ENCODE measurements at regions not wholly inside any gene's neighbourhood (a gene's known extent, or its start where the extent isn't known, plus 50 kb on each side); places are given as distances from the start of the nearest gene placed in this dataset.
"Not testable (repeated sequence)": the region's sequence is repeated elsewhere in the genome, so short reads cannot be mapped to it uniquely, and the experiment has no call there.

- DNase-seq (ENCODE audit: low read depth in 2 of 3, low spot score in 2 of 3): no peak
Measured at GRCh38 chr10:4398602-4399001, 427.4 kb upstream of the AKR1E2 start.

DNA sequence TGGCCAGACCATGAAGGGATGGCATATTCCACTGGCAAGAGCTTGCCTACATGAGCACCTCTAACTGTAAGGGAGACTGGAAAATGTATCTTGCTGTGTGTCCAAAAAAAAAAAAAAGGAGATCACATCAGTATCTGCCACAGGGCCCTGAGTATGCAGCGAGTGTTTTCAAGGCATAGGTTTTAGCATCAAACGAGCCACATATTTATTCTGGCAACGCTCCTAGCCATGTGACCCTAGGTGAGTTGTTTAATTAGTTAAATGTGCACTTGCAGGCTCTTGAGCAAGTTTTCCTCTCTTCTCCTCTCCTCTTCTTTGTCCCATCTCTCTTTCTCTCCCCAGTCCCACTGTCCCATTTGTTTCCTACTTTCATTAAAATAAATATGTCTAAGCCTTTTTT lies 428.7 kb upstream of the AKR1E2 start:
- DNase-seq (ENCODE audit: low read depth in 2 of 3, low spot score in 2 of 3): no peak

DNA sequence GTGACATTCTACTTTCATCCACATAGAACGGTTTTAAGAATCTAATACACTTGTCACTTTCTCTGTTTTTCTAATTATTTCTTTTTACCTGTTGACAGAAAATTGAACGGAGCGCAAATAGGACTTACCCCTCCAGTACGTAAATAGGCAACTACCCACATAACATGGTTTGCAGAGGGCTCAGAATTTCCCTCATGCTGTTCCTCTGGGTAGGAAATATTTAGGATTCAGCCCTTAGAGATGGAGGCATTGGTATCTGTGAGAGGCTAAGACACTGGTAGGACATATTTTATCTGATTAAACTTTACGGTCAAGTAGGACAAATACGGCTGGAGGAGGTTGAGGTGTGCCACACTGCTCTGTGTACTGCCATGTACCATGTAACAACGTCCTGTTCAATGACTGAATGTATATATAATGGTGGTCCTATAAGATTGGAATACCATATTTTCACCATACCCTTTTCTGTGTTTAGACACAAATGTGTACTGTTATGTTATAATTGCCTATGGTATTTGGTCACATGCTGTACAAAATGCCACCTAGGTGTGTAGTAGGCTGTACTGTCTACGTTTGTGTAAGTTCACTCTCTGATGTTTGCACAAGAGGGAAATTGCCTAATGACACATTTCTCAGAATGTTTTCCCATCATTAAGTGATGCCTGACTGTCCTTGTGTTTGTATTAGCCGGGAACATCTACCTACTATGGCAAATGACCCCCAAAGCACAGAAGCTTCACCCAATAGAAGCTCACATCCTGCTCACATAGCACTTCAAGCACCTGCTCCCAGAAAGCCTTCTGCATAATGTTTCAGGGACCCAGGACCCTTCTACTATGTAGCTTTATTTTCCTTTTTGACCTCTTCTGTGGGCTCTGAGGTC lies 429.4 kb upstream of the AKR1E2 start:
- DNase-seq (ENCODE audit: low read depth in 2 of 3, low spot score in 2 of 3): no peak

DNA sequence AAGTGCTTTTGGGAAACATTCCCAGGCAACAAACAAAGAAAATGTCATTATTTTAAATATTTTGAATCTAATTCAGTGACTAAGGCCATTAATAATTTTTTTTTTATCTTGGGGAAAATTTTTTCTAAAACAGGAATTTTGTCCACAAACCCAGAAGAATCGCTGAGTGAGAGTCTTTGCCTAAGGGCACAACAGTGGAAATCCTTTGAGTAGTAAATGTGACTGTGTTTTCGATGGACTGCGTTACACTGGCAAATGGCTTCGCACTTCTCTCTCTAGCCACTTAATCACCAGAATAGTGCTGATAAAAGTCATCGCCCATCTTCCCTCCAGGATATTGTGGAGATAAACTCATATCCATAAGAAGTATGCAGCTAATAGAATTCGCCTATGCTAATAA lies 430.3 kb upstream of the AKR1E2 start:
- no peak for DNase-seq (ENCODE audit: low read depth in 2 of 3, low spot score in 2 of 3)

DNA sequence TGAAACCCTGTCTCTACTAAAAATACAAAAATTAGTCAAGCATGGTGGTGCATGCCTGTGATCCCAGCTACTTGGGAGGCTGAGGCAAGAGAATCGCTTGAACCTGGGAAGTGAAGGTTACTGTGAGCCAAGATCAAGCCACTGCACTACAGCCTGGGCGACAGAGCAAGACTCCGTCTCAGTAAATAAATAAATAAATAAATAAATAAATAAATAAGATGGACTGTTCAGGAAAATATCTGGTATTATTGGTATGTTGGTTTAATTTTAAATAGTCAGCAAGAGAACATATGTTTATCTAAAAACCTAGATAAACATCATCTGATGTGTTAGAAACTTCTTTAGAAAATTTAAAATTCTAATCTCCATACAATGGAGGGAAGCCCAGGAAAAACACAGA lies 431.6 kb upstream of the AKR1E2 start:
- not testable (repeated sequence) for DNase-seq (ENCODE audit: low read depth in 2 of 3, low spot score in 2 of 3)

- DNase-seq (ENCODE audit: low read depth in 2 of 3, low spot score in 2 of 3): no peak
Measured at GRCh38 chr10:4391683-4392082, 434.3 kb upstream of the AKR1E2 start.

DNA sequence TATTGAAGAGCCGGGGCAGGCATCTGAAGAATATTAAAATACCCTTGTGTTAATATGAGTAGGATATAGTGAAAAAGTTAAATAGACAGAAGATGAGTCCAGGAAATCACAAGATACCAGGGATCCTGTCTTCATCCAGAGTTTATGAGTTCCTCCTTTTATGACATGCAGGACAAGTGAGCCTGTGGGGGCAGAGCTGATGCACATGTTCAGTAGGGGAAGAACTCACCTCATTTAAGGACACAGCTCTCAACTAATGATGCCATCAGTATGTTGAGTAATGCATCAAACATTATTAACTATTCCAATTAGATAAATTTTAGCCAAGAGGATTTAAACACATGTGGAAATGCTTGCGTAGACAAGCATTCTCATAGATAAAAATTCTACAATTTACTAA lies 435.8 kb upstream of the AKR1E2 start:
- DNase-seq (ENCODE audit: low read depth in 2 of 3, low spot score in 2 of 3): no peak

DNA sequence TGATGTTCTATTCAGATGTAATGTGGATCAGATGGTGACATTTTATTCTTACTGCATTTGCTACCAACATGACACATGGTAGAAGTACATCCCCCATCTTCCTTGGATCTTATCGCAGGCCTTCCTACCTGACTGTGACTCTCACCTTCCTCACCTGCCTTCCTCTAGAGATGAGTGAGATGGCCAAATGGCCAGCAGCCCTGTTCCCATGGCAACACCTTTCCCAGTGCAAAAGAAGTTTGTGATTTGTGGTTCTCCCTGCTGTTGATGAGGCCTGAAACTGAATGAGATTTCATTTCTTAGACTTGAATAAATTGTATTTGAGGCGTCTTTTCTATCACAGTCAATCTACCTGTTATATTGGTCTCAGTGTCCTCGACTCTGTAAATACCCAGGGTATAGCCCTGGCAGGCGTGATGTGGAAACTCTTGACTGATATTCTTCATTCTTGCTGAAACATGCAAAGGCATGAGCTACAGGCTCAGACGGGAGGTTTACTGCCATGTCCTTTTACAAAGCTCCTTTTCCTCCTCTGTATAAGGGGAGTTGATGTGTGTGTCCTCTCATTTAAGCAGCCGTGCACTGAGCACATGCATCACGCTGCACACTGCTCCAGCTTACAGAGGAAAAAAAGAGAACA lies 440.7 kb upstream of the AKR1E2 start:
- no peak for DNase-seq (ENCODE audit: low read depth in 2 of 3, low spot score in 2 of 3)

GRCh38 chr10:4384245-4384644 lies 441.8 kb upstream of the AKR1E2 start:
- DNase-seq (ENCODE audit: low read depth in 2 of 3, low spot score in 2 of 3): no peak

- no peak for DNase-seq (ENCODE audit: low read depth in 2 of 3, low spot score in 2 of 3)
Measured at GRCh38 chr10:4383651-4384098, 442.3 kb upstream of the AKR1E2 start.

DNA sequence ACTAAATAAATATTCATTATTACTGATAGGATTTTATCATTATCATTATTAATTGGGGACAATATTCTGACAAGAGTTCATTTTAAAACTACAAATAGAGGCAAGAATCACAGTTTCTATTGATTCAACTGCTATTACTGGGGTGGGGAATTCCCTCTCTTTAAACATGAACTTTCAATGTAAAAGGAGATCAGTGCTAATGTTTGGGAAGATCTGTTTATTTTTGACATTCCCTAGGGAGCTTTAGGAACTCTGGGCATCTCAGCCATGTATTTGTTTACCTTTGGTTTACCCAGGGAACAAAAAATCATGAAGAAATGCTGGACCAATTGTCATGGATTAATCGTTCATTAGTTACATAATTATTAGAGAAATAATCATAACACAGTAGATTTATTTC lies 443.2 kb upstream of the AKR1E2 start:
- DNase-seq (ENCODE audit: low read depth in 2 of 3, low spot score in 2 of 3): no peak

GRCh38 chr10:4373612-4374011 lies 452.4 kb upstream of the AKR1E2 start:
- DNase-seq (ENCODE audit: low read depth in 2 of 3, low spot score in 2 of 3): no peak

DNA sequence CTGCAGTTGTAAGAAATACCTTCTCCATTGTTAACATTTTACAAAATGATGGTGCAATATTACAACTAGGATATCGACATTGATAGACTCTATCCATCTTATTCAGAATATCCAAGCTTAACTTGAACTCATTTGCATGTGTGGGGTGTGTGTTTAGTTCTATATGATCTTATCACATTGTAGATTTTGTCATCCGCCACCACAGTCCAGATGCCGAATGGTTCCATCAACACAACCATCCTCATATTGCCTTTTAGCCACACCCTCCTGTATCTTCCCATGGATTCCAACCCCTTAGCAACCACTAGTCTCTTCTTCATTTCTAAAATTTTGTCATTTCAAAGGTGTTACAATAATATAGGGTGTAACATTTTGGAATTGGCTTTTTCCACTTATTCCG lies 452.9 kb upstream of the AKR1E2 start:
- DNase-seq (ENCODE audit: low read depth in 2 of 3, low spot score in 2 of 3): no peak

GRCh38 chr10:4372601-4373000 lies 453.4 kb upstream of the AKR1E2 start:
- no peak for DNase-seq (ENCODE audit: low read depth in 2 of 3, low spot score in 2 of 3)

DNA sequence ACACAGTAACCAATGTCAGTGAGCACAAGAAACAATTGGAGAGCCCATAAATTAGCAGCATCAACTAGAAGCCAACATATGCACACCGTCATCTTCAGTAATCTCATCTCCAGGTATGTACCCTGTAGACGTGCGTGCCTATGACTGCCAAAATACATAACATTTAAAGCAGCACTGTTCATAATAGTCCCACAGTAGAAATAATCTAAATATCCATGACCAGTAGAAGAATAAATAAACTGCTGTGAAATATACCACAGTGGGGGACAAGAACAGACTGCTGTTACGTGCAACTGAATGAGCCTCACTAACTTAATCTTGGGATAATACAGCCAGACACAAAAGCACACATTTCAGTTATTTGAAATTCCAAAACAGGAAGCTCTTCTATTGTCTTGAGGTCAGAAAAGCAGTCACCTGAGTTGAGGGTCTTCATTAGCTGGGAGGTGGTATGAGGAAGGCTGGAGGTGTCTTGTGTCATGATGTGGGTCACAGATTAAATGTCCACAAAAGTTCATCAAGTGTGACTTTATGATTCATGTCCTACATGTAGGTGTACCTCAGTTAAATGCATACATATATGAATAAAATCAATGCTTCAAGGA lies 454.2 kb upstream of the AKR1E2 start:
- DNase-seq (ENCODE audit: low read depth in 2 of 3, low spot score in 2 of 3): no peak

DNA sequence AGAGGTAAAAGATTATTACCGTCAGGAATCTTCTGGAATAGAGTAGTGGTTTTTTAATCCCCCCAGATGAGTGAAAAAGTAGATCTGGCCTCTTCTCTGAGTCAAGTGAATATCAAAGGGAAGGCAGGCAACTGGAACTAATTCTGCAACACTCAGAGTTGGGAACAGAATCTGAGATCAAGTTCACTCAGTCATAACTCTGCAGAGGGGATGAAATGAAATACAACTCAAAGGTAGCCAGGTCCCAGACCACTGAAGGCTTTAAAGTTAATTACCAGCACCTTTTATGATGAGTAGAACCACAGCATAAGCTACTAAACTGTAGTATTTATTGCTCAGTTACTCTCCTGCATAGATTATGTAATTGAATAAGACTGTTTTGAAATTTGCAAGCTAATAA lies 455.6 kb upstream of the AKR1E2 start:
- no peak for DNase-seq (ENCODE audit: low read depth in 2 of 3, low spot score in 2 of 3)

- no peak for DNase-seq (ENCODE audit: low read depth in 2 of 3, low spot score in 2 of 3)
Measured at GRCh38 chr10:4361581-4361980, 464.4 kb upstream of the AKR1E2 start.

- DNase-seq (ENCODE audit: low read depth in 2 of 3, low spot score in 2 of 3): no peak
Measured at GRCh38 chr10:4359003-4359402, 467.0 kb upstream of the AKR1E2 start.

- DNase-seq (ENCODE audit: low read depth in 2 of 3, low spot score in 2 of 3): no peak
Measured at GRCh38 chr10:4357911-4358310, 468.1 kb upstream of the AKR1E2 start.

- no peak for DNase-seq (ENCODE audit: low read depth in 2 of 3, low spot score in 2 of 3)
Measured at GRCh38 chr10:4355350-4355749, 470.7 kb upstream of the AKR1E2 start.

DNA sequence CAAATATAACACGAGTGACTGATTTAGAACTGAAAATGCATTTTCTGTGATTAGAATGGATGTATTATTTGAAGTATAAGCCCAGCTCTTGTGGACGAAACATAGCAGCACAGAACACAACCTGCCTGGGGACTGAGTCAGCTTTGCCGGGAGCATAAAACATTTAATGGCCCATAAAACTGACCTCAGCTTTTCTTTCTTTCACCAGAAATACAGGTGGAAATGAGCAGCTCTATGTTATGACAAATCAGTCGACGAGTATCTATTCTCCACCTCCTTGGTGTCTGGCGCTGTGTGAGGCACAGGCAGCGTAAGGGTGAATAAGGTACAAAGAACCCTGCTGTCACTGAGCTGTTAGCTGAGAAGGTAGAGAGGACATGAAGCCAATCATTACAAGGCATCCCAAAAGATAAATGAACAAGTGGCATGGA lies 471.6 kb upstream of the AKR1E2 start:
- DNase-seq (ENCODE audit: low read depth in 2 of 3, low spot score in 2 of 3): no peak

DNA sequence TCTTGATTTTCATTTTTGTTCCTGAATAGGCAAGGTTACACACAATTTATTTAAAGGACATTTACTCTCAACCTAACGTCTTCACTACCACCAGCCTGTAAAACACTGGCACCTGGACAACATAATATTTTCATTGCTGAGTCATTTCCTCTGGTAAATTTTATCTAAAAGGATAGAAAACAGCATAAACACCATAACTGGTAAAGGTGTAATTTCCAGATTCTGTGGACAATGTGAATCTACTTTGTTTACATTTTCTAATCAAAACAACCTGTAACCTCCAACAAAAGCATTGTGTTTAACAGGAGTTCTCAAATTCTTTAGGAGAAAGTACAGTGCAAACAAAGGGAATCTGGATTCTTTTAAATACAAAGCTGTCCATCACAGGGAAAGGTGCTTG lies 472.0 kb upstream of the AKR1E2 start:
- no peak for DNase-seq (ENCODE audit: low read depth in 2 of 3, low spot score in 2 of 3)

All from activated CD8-positive, alpha-beta memory T cell treated with anti-CD3 and anti-CD28 coated beads for 48 hours (primary cell).